B cell (primary cell): ENCODE measurements at regions not wholly inside any gene's neighbourhood (a gene's known extent, or its start where the extent isn't known, plus 50 kb on each side); places are given as distances from the start of the nearest gene placed in this dataset.

Experiments
- ATAC-seq: fragments of 200-7000 bp; cut with Tn5 transposase; one replicate; pipeline ENCODE4 v1.10.0; 2021; ENCODE audit warnings: low read depth, mild to moderate bottlenecking, moderate number of reproducible peaks, moderate library complexity
- CTCF ChIA-PET: fragments of 350-600 bp; sonication (Branson Sonifier 250); formaldehyde crosslinking; loops from one replicate; lab custom pipeline; 2021; ENCODE audit warnings: antibody characterized with exemption, inconsistent platforms; lab: Charles Lee
- POLR2A ChIA-PET: fragments of 350-600 bp; sonication (Branson Sonifier 250); formaldehyde crosslinking; loops from one replicate; lab custom pipeline; 2021; ENCODE audit warnings: antibody characterized with exemption; lab: Charles Lee
- DNase-seq: peaks from one replicate; pipeline ENCODE4 v3.0.0; 2013
- H2AFZ ChIP-seq: 2 replicates; pipeline ENCODE4 v1.6.1; 2012; ENCODE audit warnings: mild to moderate bottlenecking, low read depth, low read length; ENCODE audit not compliant: insufficient read depth, poor library complexity, severe bottlenecking
- H3K27ac ChIP-seq, 2 donors: 1 replicate in 1 of 2; 2 replicates in 1 of 2; pipeline ENCODE4 v1.5.1; 2012 to 2013; ENCODE audit warnings: low read length in 2 of 2, mild to moderate bottlenecking in 2 of 2, moderate library complexity in 1 of 2
- H3K27me3 ChIP-seq, 4 experiments: fragments of 200-600 bp in 1 of 4; sonication (generic) in 1 of 4; replicated peaks in 1 of 4; 1 replicate in 2 of 4; 2 replicates in 2 of 4; pipeline versions ENCODE4 v1.6.1 to v1.7.0; 2013 to 2016; ENCODE audit warnings: low read length in 3 of 4, mild to moderate bottlenecking in 2 of 4, mixed read lengths in 1 of 4, moderate library complexity in 1 of 4; ENCODE audit not compliant: insufficient read depth in 4 of 4, control insufficient read depth in 3 of 4; ENCODE audit errors: control extremely low read depth in 1 of 4
- H3K36me3 ChIP-seq, 2 experiments: replicated peaks in 1 of 2; 1 replicate in 1 of 2; 2 replicates in 1 of 2; pipeline versions ENCODE4 v1.6.1 to v1.7.1; 2013; ENCODE audit warnings: low read length in 1 of 2; ENCODE audit not compliant: insufficient read depth in 2 of 2, control insufficient read depth in 1 of 2; ENCODE audit errors: control extremely low read depth in 1 of 2, extremely low read depth in 1 of 2
- H3K4me1 ChIP-seq, 2 donors: fragments of 200-600 bp in 1 of 2; sonication (generic) in 1 of 2; 1 replicate in 1 of 2; 2 replicates in 1 of 2; pipeline versions ENCODE4 v1.5.1 to v1.6.1; 2013 to 2017; ENCODE audit warnings: low read length in 2 of 2; ENCODE audit not compliant: control insufficient read depth in 2 of 2, insufficient read depth in 2 of 2
- H3K4me2 ChIP-seq: replicated peaks from 2 replicates; pipeline ENCODE3; 2012; ENCODE audit warnings: mild to moderate bottlenecking, low read depth, low read length; ENCODE audit not compliant: poor library complexity, severe bottlenecking
- H3K4me3 ChIP-seq, 5 experiments: fragments of 200-600 bp in 1 of 5; sonication (generic) in 1 of 5; 1 replicate in 3 of 5; 2 replicates in 2 of 5; pipeline versions ENCODE4 v1.5.1 to v1.7.0; 2011 to 2016; ENCODE audit warnings: low read length in 4 of 5, mild to moderate bottlenecking in 4 of 5, low read depth in 2 of 5, control low read depth in 1 of 5, moderate library complexity in 1 of 5; ENCODE audit not compliant: insufficient read depth in 1 of 5; ENCODE audit errors: control extremely low read depth in 1 of 5, extremely low read depth in 1 of 5
- H3K79me2 ChIP-seq: fragments of 200-600 bp; sonication (generic); one replicate; pipeline ENCODE4 v1.6.0; 2016; ENCODE audit warnings: low read length; ENCODE audit not compliant: control insufficient read depth, insufficient read depth
- H3K9ac ChIP-seq: fragments of 200-600 bp; sonication (generic); 2 replicates; pipeline ENCODE4 v1.6.1; 2017; ENCODE audit warnings: mild to moderate bottlenecking, low read length, moderate library complexity
- H3K9me3 ChIP-seq, 3 donors: one replicate each; pipeline versions ENCODE4 v1.6.1 to v1.7.1; 2013; ENCODE audit warnings: low read length in 2 of 3; ENCODE audit not compliant: control insufficient read depth in 2 of 3, insufficient read depth in 1 of 3; ENCODE audit errors: control extremely low read depth in 1 of 3
- H4K20me1 ChIP-seq: 2 replicates; pipeline ENCODE4 v1.6.0; 2012; ENCODE audit warnings: mild to moderate bottlenecking, low read length; ENCODE audit not compliant: insufficient read depth, control insufficient read depth, poor library complexity, severe bottlenecking
- H3K27ac Mint-ChIP-seq: one replicate; pipeline ENCODE4 v1.8.0; 2021; ENCODE audit warnings: mixed read lengths
- H3K27me3 Mint-ChIP-seq: one replicate; pipeline ENCODE4 v1.8.0; 2021; ENCODE audit warnings: mixed read lengths
- H3K4me1 Mint-ChIP-seq: one replicate; pipeline ENCODE4 v1.8.0; 2021; ENCODE audit warnings: mixed read lengths
- H3K4me3 Mint-ChIP-seq: one replicate; pipeline ENCODE4 v1.8.0; 2021; ENCODE audit warnings: mixed read lengths
- H3K9me3 Mint-ChIP-seq: one replicate; pipeline ENCODE4 v1.8.0; 2022; ENCODE audit warnings: mixed read lengths; ENCODE audit not compliant: insufficient read depth
- EZH2 ChIP-seq: IDR thresholded peaks from 2 replicates; pipeline ENCODE4 v1.6.1; 2012; ENCODE audit warnings: borderline replicate concordance, low read depth, mild to moderate bottlenecking, moderate library complexity, low read length; ENCODE audit not compliant: insufficient read depth, poor library complexity, severe bottlenecking
- WGBS: methylation state at CpG from one replicate; pipeline ENCODE4 v1.1.5; 2013; ENCODE audit warnings: missing lambda C conversion rate; ENCODE audit not compliant: insufficient coverage; 5-methylcytosine and 5-hydroxymethylcytosine counted together
- intact Hi-C: fragments of 100-400 bp; cut with micrococcal nuclease; formaldehyde crosslinking; loops from one replicate; pipeline ENCODE4 v1.10.0; 2022
- TF ChIP-seq, protein P1 (sequence below): fragments of 200-600 bp; IDR thresholded peaks from one replicate; pipeline ENCODE4 v1.8.0; 2022; ENCODE audit warnings: antibody characterized with exemption, mild to moderate bottlenecking

DNA sequence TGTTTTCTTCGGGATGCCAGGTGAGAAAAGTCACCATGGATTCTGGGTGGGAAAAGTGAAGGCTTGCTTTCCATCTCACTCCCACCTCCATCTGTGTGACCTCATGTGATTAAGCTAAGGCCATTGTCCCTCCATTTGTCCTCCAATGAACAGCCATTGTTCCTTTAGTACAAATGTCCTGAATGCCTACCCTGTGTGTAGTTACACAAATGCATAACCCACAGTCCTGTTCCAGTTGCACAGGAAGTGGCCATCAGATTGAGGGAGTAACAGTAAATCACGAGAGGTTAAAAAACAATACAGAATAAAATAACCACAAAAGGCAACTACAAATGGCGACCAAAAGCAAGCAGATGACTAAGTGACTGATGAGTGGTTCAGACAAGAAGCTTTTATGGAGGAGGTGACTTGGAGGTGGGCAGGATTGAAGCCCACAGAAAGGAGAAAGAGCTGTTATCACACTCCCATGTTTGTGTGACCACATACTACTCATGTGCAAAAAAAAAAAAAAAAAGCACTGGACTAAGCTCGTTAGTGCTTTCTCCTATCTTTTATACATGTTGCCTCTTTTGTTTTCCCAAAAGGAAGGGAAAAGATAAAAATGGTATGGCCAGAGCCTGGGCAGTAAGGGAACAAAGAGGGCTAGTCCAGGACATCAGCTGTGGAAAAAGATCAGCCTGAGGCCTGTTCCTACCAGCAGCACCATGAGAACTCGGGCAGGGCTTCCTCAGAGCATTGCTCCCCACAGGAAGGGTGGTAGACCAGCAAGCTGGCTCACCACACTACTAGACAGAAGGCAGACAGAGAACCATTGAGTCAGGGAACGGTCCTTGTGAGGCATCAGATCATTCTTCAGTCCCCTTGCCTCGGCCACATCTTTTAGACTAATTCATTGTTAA, 111.0 kb downstream of the TFAP2A start:
- no peak overlapping the region for H2AFZ ChIP-seq
- H3K9ac ChIP-seq: no peak overlapping the region
- no peaks in the 10 kb centered on the region for H3K27me3 ChIP-seq
- H3K27ac ChIP-seq: no peak overlapping the region
- Mint-ChIP-seq H3K27me3 (no peaks in the 10 kb centered on the region), H3K4me1 (no peaks in the 10 kb centered on the region), H3K4me3 (no peak overlapping the region), H3K27ac (no peak overlapping the region), H3K9me3 (no peaks in the 10 kb centered on the region)
- ATAC-seq (no peak), DNase-seq (no peak)
- H3K4me3 ChIP-seq: no peak overlapping the region
- no peaks in the 10 kb centered on the region for H3K79me2 ChIP-seq
- POLR2A ChIA-PET: no interaction called here
- intact Hi-C loops: no loop called here
- H3K4me1 ChIP-seq: no peaks in the 10 kb centered on the region
- H3K9me3 ChIP-seq: peaks cover 0 to 4% (median 0%) of the 10 kb centered on the region in 3 donors
- H3K36me3 ChIP-seq: no peaks in the 10 kb centered on the region
- H3K4me2 ChIP-seq: no peak overlapping the region
- CTCF ChIA-PET: no interaction called here
- 87% methylated on average over 3 of the region's 7 CpGs for WGBS
- TF ChIP-seq, protein P1, sequence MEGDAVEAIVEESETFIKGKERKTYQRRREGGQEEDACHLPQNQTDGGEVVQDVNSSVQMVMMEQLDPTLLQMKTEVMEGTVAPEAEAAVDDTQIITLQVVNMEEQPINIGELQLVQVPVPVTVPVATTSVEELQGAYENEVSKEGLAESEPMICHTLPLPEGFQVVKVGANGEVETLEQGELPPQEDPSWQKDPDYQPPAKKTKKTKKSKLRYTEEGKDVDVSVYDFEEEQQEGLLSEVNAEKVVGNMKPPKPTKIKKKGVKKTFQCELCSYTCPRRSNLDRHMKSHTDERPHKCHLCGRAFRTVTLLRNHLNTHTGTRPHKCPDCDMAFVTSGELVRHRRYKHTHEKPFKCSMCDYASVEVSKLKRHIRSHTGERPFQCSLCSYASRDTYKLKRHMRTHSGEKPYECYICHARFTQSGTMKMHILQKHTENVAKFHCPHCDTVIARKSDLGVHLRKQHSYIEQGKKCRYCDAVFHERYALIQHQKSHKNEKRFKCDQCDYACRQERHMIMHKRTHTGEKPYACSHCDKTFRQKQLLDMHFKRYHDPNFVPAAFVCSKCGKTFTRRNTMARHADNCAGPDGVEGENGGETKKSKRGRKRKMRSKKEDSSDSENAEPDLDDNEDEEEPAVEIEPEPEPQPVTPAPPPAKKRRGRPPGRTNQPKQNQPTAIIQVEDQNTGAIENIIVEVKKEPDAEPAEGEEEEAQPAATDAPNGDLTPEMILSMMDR: no peak
- no peaks in the 10 kb centered on the region for H4K20me1 ChIP-seq

DNA sequence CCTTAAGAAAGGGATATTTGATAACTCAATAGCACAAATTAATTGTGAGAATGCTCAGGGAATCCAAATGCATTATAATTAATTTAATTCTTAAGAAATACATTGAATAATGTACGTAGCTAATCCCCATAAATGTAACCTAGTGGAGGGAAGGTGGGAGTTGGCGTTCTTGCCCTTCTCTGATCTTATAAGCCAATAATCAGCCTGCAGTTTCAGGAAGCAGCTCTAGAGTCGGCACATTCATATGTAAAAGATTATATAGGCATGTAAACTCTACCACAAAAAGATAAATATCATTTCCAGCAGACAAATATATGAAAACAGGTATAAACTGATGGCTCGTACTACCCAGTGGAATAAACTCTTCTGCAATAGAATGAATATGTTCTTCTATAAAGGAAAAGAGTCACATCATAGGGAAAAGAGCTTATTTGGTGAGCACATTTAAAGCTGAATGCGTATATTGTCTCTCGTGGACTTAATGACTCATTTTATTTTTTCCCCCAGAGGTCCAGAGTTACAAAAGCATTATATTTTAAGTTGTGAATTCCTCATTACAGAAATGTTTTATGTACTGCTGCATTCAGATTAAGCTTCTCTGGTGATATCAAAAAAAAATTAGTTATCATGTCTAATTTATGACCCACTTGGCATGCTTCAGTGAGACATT, 112.2 kb downstream of the TFAP2A start:
- intact Hi-C loops: no loop called here
- H3K27me3 ChIP-seq: no peaks in the 10 kb centered on the region
- Mint-ChIP-seq H3K27me3 (no peaks in the 10 kb centered on the region), H3K27ac (no peak overlapping the region), H3K9me3 (no peaks in the 10 kb centered on the region), H3K4me1 (no peaks in the 10 kb centered on the region), H3K4me3 (no peak overlapping the region)
- ATAC-seq (no peak), DNase-seq (no peak)
- H3K36me3 ChIP-seq: no peaks in the 10 kb centered on the region
- H3K27ac ChIP-seq: no peak overlapping the region
- H4K20me1 ChIP-seq: no peaks in the 10 kb centered on the region
- H3K79me2 ChIP-seq: no peaks in the 10 kb centered on the region
- H3K4me3 ChIP-seq: no peak overlapping the region
- no CpG with 5 or more reads among the region's 6 CpGs for WGBS
- no peak overlapping the region for H3K4me2 ChIP-seq
- POLR2A ChIA-PET: no interaction called here
- TF ChIP-seq, protein P1: no peak
- no peak for TF ChIP-seq EZH2
- CTCF ChIA-PET: no interaction called here
- H2AFZ ChIP-seq: no peak overlapping the region
- H3K9ac ChIP-seq: no peak overlapping the region
- no peaks in the 10 kb centered on the region for H3K4me1 ChIP-seq
- peaks cover 0 to 4% (median 0%) of the 10 kb centered on the region in 3 donors for H3K9me3 ChIP-seq
